ENCODE measurements at regions not wholly inside any gene's neighbourhood (a gene's known extent, or its start where the extent isn't known, plus 50 kb on each side); places are given as distances from the start of the nearest gene placed in this dataset.

- TF ChIP-seq NFIC (IDR thresholded peaks at IDR 0.05) (no peak), EGR1 (IDR thresholded peaks at IDR 0.05) (no peak), CEBPB (IDR thresholded peaks at IDR 0.05) (no peak), TAF1 (IDR thresholded peaks at IDR 0.05; ENCODE audit: low read depth) (no peak), YY1 (IDR thresholded peaks at IDR 0.05; ENCODE audit: low read depth) (no peak), TEAD4 (IDR thresholded peaks at IDR 0.05) (no peak), CREB1 (IDR thresholded peaks at IDR 0.05; ENCODE audit: low read depth) (no peak), USF1 (IDR thresholded peaks at IDR 0.05) (no peak), RAD21 (IDR thresholded peaks at IDR 0.05; ENCODE audit: low read depth) (no peak), TCF12 (IDR thresholded peaks at IDR 0.05; ENCODE audit: low read depth) (no peak), REST (IDR thresholded peaks at IDR 0.05; ENCODE audit: low read depth) (no peak), MAX (IDR thresholded peaks at IDR 0.05) (no peak), ZBTB7A (IDR thresholded peaks at IDR 0.05; ENCODE audit: low read depth) (no peak), EP300 (IDR thresholded peaks at IDR 0.05; ENCODE audit: borderline replicate concordance) (no peak), FOXM1 (IDR thresholded peaks at IDR 0.05; ENCODE audit: borderline replicate concordance, low read depth) (no peak)
Measured at GRCh38 chr10:78983608-78984007, 85.2 kb upstream of the ZMIZ1 start.

- TF ChIP-seq CREB1 (IDR thresholded peaks at IDR 0.05; ENCODE audit: low read depth) (no peak), EGR1 (IDR thresholded peaks at IDR 0.05) (no peak), TAF1 (IDR thresholded peaks at IDR 0.05; ENCODE audit: low read depth) (no peak), USF1 (IDR thresholded peaks at IDR 0.05) (no peak), NFIC (IDR thresholded peaks at IDR 0.05) (no peak), MAX (IDR thresholded peaks at IDR 0.05) (no peak), REST (IDR thresholded peaks at IDR 0.05; ENCODE audit: low read depth) (no peak), TCF12 (IDR thresholded peaks at IDR 0.05; ENCODE audit: low read depth) (no peak), EP300 (IDR thresholded peaks at IDR 0.05; ENCODE audit: borderline replicate concordance) (no peak)
Measured at GRCh38 chr10:78985973-78986818, 82.6 kb upstream of the ZMIZ1 start.

GRCh38 chr10:78991187-78991586, 77.6 kb upstream of the ZMIZ1 start:
- no peak for TF ChIP-seq TAF1 (IDR thresholded peaks at IDR 0.05; ENCODE audit: low read depth)
- TF ChIP-seq CREB1 (IDR thresholded peaks at IDR 0.05; ENCODE audit: low read depth) = no peak
- TF ChIP-seq YY1 (IDR thresholded peaks at IDR 0.05; ENCODE audit: low read depth) = no peak
- no peak for TF ChIP-seq EGR1 (IDR thresholded peaks at IDR 0.05)
- TF ChIP-seq CEBPB (IDR thresholded peaks at IDR 0.05) = no peak
- no peak for TF ChIP-seq NFIC (IDR thresholded peaks at IDR 0.05)

GRCh38 chr10:78992333-78992732, 76.4 kb upstream of the ZMIZ1 start:
- TF ChIP-seq TEAD4 (IDR thresholded peaks at IDR 0.05) = no peak

GRCh38 chr10:78993261-78993945, 75.4 kb upstream of the ZMIZ1 start:
- TF ChIP-seq NFIC (IDR thresholded peaks at IDR 0.05) = no peak
- TF ChIP-seq CEBPB (IDR thresholded peaks at IDR 0.05) = no peak
- no peak for TF ChIP-seq EP300 (IDR thresholded peaks at IDR 0.05; ENCODE audit: borderline replicate concordance)
- no peak for TF ChIP-seq CREB1 (IDR thresholded peaks at IDR 0.05; ENCODE audit: low read depth)
- no peak for TF ChIP-seq USF1 (IDR thresholded peaks at IDR 0.05)
- TF ChIP-seq EGR1 (IDR thresholded peaks at IDR 0.05) = no peak
- no peak for TF ChIP-seq TAF1 (IDR thresholded peaks at IDR 0.05; ENCODE audit: low read depth)
- TF ChIP-seq REST (IDR thresholded peaks at IDR 0.05; ENCODE audit: low read depth) = no peak
- no peak for TF ChIP-seq TCF12 (IDR thresholded peaks at IDR 0.05; ENCODE audit: low read depth)
- TF ChIP-seq TEAD4 (IDR thresholded peaks at IDR 0.05) = no peak
- no peak for TF ChIP-seq ZBTB7A (IDR thresholded peaks at IDR 0.05; ENCODE audit: low read depth)
- TF ChIP-seq RAD21 (IDR thresholded peaks at IDR 0.05; ENCODE audit: low read depth) = no peak
- no peak for TF ChIP-seq FOXM1 (IDR thresholded peaks at IDR 0.05; ENCODE audit: borderline replicate concordance, low read depth)
- no peak for TF ChIP-seq MAX (IDR thresholded peaks at IDR 0.05)
- no peak for TF ChIP-seq YY1 (IDR thresholded peaks at IDR 0.05; ENCODE audit: low read depth)

Data from Ishikawa (cell line).